Epithelial cell of esophagus (primary cell): ENCODE measurements at regions not wholly inside any gene's neighbourhood (a gene's known extent, or its start where the extent isn't known, plus 50 kb on each side); places are given as distances from the start of the nearest gene placed in this dataset.
A peak's percentile ranks its signal among the peaks of the same experiment; 100 is the strongest.
"Not testable (repeated sequence)": the region's sequence is repeated elsewhere in the genome, so short reads cannot be mapped to it uniquely, and the experiment has no call there.

Source experiments
- DNase-seq: peaks from one replicate; pipeline ENCODE4 v3.0.0; 2010; ENCODE audit warnings: low read depth
- H3K4me3 ChIP-seq: 2 replicates; pipeline ENCODE4 v1.5.1; 2011; ENCODE audit warnings: mild to moderate bottlenecking, low read length, control low read depth
- TF ChIP-seq, protein P1 (sequence below): IDR thresholded peaks from 2 replicates; pipeline ENCODE4 v1.5.1; 2011; ENCODE audit warnings: low read depth, mild to moderate bottlenecking, low read length, control low read depth, inconsistent platforms; ENCODE audit not compliant: insufficient read depth; ENCODE audit errors: missing control alignments

DNA sequence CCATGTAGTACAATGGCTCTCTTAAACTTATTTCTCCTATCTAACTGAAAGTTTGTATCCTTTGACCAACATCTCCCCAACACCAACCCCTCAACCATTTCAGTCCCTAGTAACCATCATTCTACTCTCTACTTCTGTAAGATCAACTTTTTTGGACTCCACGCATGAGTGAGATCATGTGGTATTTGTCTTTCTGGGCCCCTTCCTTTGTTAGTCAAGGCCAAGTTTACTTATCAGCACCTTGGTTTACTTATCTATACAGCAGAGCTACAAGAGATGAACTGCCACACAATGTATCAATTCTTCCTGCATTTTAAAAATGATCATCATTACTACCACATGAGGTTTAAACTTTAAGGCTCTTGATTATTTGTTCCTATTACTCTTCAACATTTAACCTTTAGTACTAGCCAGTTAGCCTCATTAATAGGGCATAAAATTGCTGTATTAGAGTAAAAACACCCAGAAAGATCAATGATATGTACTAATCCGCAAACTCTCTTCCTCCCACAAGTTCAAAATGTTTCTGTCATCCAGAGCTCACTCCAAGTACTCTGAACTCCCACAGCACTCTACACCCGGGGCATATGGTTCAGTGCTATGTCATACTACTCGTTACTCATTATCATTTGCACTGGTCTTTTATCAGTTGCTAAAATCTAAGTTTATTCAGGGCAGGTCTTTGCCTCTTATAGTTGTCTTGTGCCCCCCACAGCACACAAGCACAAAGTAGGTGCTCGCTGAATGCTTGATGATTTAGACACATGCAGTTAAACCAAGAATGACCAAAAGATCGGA lies 145.7 kb upstream of the ADAMTS3 start:
- H3K4me3 ChIP-seq = no peak overlapping the region
- DNase-seq = no peak
- TF ChIP-seq, protein P1, sequence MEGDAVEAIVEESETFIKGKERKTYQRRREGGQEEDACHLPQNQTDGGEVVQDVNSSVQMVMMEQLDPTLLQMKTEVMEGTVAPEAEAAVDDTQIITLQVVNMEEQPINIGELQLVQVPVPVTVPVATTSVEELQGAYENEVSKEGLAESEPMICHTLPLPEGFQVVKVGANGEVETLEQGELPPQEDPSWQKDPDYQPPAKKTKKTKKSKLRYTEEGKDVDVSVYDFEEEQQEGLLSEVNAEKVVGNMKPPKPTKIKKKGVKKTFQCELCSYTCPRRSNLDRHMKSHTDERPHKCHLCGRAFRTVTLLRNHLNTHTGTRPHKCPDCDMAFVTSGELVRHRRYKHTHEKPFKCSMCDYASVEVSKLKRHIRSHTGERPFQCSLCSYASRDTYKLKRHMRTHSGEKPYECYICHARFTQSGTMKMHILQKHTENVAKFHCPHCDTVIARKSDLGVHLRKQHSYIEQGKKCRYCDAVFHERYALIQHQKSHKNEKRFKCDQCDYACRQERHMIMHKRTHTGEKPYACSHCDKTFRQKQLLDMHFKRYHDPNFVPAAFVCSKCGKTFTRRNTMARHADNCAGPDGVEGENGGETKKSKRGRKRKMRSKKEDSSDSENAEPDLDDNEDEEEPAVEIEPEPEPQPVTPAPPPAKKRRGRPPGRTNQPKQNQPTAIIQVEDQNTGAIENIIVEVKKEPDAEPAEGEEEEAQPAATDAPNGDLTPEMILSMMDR = no peak

GRCh38 chr4:72712997-72713396 lies 144.0 kb upstream of the ADAMTS3 start:
- peak; percentile 35 for DNase-seq
- TF ChIP-seq, protein P1 = no peak
- H3K4me3 ChIP-seq = no peak overlapping the region

GRCh38 chr4:72709475-72709874 lies 140.5 kb upstream of the ADAMTS3 start:
- H3K4me3 ChIP-seq = no peak overlapping the region
- DNase-seq = no peak
- TF ChIP-seq, protein P1 = no peak

- DNase-seq = no peak
- H3K4me3 ChIP-seq = no peak overlapping the region
- TF ChIP-seq, protein P1 = no peak
Observed at GRCh38 chr4:72706684-72707083, 137.7 kb upstream of the ADAMTS3 start.

- not testable (repeated sequence) for H3K4me3 ChIP-seq, DNase-seq
Observed at GRCh38 chr4:72704925-72705640, 136.1 kb upstream of the ADAMTS3 start.

GRCh38 chr4:72702948-72703347 lies 133.9 kb upstream of the ADAMTS3 start:
- TF ChIP-seq, protein P1 = no peak
- H3K4me3 ChIP-seq = no peak overlapping the region
- DNase-seq = no peak

DNA sequence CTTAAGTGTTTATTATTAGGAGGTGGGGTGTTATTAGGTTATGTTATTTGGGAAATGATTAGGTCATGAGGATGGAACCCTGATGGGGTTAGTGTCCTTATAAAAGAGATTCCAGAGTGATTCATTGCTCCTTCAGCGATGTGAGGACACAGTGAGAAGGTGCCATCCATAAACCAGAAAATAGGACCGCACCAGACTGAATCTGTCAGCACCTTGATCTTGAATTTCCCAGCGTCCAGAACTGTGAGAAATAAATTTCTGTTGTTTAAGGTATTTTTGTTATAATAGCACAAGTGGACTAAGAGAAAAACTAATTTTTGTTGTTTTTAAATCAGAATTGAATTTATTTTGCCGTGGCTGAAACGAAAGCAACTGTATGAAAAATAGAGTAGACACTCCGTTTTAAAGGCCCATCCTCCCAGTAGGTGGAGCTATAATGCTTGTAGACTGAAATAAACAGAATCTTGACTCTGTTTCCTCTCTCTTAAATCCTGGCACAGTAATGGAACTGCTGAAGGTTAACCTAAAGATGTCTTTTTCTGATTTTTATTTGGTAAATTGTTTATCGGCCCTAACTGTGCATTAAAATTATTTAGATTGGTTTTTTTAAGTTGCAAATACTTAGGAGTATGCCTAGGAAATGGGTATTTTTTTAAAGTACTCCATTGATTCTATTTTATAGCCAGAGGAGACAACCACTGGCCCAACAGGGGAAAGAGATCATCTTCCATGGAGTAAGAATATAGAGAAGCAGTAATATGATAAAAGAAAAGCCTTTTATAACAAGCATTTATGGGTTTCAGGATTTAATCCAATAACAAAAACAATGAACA lies 133.2 kb upstream of the ADAMTS3 start:
- peak overlapping the region; percentile 40 for H3K4me3 ChIP-seq
- DNase-seq = peak; percentile 58
- TF ChIP-seq, protein P1 = peak; percentile 58
